ENCODE measurements at regions not wholly inside any gene's neighbourhood (a gene's known extent, or its start where the extent isn't known, plus 50 kb on each side); places are given as distances from the start of the nearest gene placed in this dataset.

DNA sequence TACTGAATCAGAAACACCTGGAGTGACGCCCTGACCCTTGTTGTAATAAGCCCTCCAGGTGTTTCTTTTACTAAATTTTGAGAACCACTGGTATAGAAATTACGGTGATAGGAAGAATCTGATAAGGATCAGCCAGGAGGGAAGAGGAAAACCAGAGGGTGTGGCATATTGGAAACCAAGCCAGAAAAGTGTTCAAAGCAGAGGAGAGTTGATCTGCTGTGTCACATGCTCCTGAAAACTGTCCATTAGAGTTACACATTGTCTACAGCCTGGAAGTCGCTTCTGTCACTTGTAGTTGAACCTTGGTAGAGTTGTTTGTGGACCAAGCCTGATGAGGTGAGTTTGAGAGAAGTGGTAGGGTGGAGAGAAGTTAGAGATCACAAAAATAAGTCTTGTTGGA lies 497.4 kb downstream of the ENC1 start:
- TF ChIP-seq, protein P1, sequence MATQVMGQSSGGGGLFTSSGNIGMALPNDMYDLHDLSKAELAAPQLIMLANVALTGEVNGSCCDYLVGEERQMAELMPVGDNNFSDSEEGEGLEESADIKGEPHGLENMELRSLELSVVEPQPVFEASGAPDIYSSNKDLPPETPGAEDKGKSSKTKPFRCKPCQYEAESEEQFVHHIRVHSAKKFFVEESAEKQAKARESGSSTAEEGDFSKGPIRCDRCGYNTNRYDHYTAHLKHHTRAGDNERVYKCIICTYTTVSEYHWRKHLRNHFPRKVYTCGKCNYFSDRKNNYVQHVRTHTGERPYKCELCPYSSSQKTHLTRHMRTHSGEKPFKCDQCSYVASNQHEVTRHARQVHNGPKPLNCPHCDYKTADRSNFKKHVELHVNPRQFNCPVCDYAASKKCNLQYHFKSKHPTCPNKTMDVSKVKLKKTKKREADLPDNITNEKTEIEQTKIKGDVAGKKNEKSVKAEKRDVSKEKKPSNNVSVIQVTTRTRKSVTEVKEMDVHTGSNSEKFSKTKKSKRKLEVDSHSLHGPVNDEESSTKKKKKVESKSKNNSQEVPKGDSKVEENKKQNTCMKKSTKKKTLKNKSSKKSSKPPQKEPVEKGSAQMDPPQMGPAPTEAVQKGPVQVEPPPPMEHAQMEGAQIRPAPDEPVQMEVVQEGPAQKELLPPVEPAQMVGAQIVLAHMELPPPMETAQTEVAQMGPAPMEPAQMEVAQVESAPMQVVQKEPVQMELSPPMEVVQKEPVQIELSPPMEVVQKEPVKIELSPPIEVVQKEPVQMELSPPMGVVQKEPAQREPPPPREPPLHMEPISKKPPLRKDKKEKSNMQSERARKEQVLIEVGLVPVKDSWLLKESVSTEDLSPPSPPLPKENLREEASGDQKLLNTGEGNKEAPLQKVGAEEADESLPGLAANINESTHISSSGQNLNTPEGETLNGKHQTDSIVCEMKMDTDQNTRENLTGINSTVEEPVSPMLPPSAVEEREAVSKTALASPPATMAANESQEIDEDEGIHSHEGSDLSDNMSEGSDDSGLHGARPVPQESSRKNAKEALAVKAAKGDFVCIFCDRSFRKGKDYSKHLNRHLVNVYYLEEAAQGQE (IDR thresholded peaks at IDR 0.05; ENCODE audit: low read depth) = no peak
- TF ChIP-seq, protein P2, sequence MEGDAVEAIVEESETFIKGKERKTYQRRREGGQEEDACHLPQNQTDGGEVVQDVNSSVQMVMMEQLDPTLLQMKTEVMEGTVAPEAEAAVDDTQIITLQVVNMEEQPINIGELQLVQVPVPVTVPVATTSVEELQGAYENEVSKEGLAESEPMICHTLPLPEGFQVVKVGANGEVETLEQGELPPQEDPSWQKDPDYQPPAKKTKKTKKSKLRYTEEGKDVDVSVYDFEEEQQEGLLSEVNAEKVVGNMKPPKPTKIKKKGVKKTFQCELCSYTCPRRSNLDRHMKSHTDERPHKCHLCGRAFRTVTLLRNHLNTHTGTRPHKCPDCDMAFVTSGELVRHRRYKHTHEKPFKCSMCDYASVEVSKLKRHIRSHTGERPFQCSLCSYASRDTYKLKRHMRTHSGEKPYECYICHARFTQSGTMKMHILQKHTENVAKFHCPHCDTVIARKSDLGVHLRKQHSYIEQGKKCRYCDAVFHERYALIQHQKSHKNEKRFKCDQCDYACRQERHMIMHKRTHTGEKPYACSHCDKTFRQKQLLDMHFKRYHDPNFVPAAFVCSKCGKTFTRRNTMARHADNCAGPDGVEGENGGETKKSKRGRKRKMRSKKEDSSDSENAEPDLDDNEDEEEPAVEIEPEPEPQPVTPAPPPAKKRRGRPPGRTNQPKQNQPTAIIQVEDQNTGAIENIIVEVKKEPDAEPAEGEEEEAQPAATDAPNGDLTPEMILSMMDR (IDR thresholded peaks at IDR 0.05 in 2 of 3, conservative IDR thresholded peaks at IDR 0.05 in 1 of 3; ENCODE audit: borderline replicate concordance in 1 of 3, insufficient read depth in 1 of 3, low read depth in 2 of 3, low read length in 2 of 3) = no peak
- TF ChIP-seq, protein P3, sequence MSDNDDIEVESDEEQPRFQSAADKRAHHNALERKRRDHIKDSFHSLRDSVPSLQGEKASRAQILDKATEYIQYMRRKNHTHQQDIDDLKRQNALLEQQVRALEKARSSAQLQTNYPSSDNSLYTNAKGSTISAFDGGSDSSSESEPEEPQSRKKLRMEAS (IDR thresholded peaks at IDR 0.05) = no peak
- no peak for TF ChIP-seq EZH2 (IDR thresholded peaks at IDR 0.05)
